Endothelial cell of umbilical vein (primary cell): ENCODE measurements at regions not wholly inside any gene's neighbourhood (a gene's known extent, or its start where the extent isn't known, plus 50 kb on each side); places are given as distances from the start of the nearest gene placed in this dataset.

Source experiments
- BruUV-seq: library from RNA; stranded (reverse); fragments of 400-500 nt; replicated peaks from 2 replicates; lab custom pipeline; 2021; lab: Mats Ljungman, UMichigan
- CTCF ChIA-PET: fragments of 300-600, 350-600 bp; sonication (Branson Sonifier 250); formaldehyde crosslinking; loops from one replicate; lab custom pipeline; 2021; ENCODE audit warnings: antibody characterized with exemption, inconsistent platforms; lab: Charles Lee
- POLR2A ChIA-PET: fragments of 300-600, 350-600 bp; sonication (Branson Sonifier 250); formaldehyde crosslinking; loops from one replicate; lab custom pipeline; 2021; ENCODE audit warnings: antibody characterized with exemption, inconsistent platforms; lab: Charles Lee
- DNase-seq: peaks from one replicate; pipeline ENCODE4 v3.0.0-alpha.2; 2011; ENCODE audit warnings: low read depth, low spot score
- FAIRE-seq: peaks from 2 replicates; lab custom pipeline; 2011; peaks lifted over from hg19 to GRCh38; lab: Jason Lieb, UNC
- H2AFZ ChIP-seq: 2 replicates; pipeline ENCODE4 v1.6.0; 2012; ENCODE audit warnings: low read depth, low read length, control low read depth, inconsistent platforms
- H3K27ac ChIP-seq: 2 replicates; pipeline ENCODE4 v1.5.1; 2011; ENCODE audit warnings: low read depth, mild to moderate bottlenecking, control low read depth, low read length, moderate library complexity; ENCODE audit not compliant: insufficient read depth
- H3K27me3 ChIP-seq, 2 experiments: 2 replicates each; pipeline versions ENCODE4 v1.6.0 to v1.6.1; 2011; ENCODE audit warnings: low read length in 2 of 2, mixed read lengths in 1 of 2; ENCODE audit not compliant: control insufficient read depth in 2 of 2, insufficient read depth in 2 of 2
- H3K36me3 ChIP-seq, 2 experiments: 2 replicates in 1 of 2; 3 replicates in 1 of 2; pipeline ENCODE4 v1.5.1; 2011; ENCODE audit warnings: low read length in 2 of 2, mild to moderate bottlenecking in 1 of 2, moderate library complexity in 1 of 2; ENCODE audit not compliant: control insufficient read depth in 2 of 2, insufficient read depth in 2 of 2; ENCODE audit errors: extremely low read depth in 1 of 2
- H3K4me1 ChIP-seq: 3 replicates; pipeline ENCODE4 v1.5.1; 2011; ENCODE audit warnings: mild to moderate bottlenecking, low read length; ENCODE audit not compliant: control insufficient read depth, insufficient read depth; ENCODE audit errors: extremely low read depth
- H3K4me2 ChIP-seq: 2 replicates; pipeline ENCODE4 v1.6.1; 2011; ENCODE audit warnings: low read length, control low read depth, mixed read lengths; ENCODE audit not compliant: insufficient read depth
- H3K4me3 ChIP-seq, 3 experiments: fragments of 200-600 bp in 1 of 3; sonication (generic), shearing (Covaris generic) in 1 of 3; replicated peaks in 1 of 3; 2 replicates each; pipeline ENCODE4 v1.5.1; 2011 to 2016; ENCODE audit warnings: control low read depth in 3 of 3, low read length in 3 of 3, mild to moderate bottlenecking in 2 of 3, inconsistent platforms in 1 of 3, low read depth in 1 of 3, moderate library complexity in 1 of 3; ENCODE audit not compliant: insufficient read depth in 1 of 3
- H3K79me2 ChIP-seq: 2 replicates; pipeline ENCODE4 v1.6.0; 2012; ENCODE audit warnings: low read length, inconsistent platforms; ENCODE audit not compliant: control insufficient read depth, insufficient read depth
- H3K9ac ChIP-seq: replicated peaks from 2 replicates; pipeline ENCODE3; 2011; ENCODE audit warnings: low read length, control low read depth; ENCODE audit not compliant: insufficient read depth; ENCODE audit errors: extremely low read depth
- H3K9me1 ChIP-seq: replicated peaks from 3 replicates; pipeline ENCODE4 v1.6.0; 2011; ENCODE audit warnings: mild to moderate bottlenecking, low read length; ENCODE audit not compliant: control insufficient read depth, insufficient read depth; ENCODE audit errors: extremely low read depth
- H3K9me3 ChIP-seq: replicated peaks from 2 replicates; pipeline ENCODE4 v1.5.1; 2012; ENCODE audit warnings: low read length, inconsistent platforms; ENCODE audit not compliant: control insufficient read depth, insufficient read depth
- H4K20me1 ChIP-seq: replicated peaks from 2 replicates; pipeline ENCODE3; 2011; ENCODE audit warnings: mild to moderate bottlenecking, low read length; ENCODE audit not compliant: control insufficient read depth, insufficient read depth; ENCODE audit errors: extremely low read depth
- CTCF ChIP-seq, 2 donors: IDR thresholded peaks; 1 replicate in 1 of 2; 2 replicates in 1 of 2; pipeline ENCODE4 v1.5.1; 2011; ENCODE audit warnings: low read length in 2 of 2, mild to moderate bottlenecking in 2 of 2, moderate library complexity in 2 of 2, control low read depth in 1 of 2, inconsistent platforms in 1 of 2, low read depth in 1 of 2; ENCODE audit not compliant: insufficient read depth in 1 of 2; ENCODE audit errors: extremely low read depth in 1 of 2
- EZH2 ChIP-seq: IDR thresholded peaks from 2 replicates; pipeline ENCODE4 v1.6.1; 2012; ENCODE audit warnings: borderline replicate concordance, low read depth, mild to moderate bottlenecking, moderate library complexity, low read length, inconsistent platforms; ENCODE audit not compliant: severe bottlenecking
- FOS ChIP-seq: IDR thresholded peaks from 2 replicates; pipeline ENCODE4 v1.6.1; 2011; ENCODE audit warnings: mild to moderate bottlenecking, low read length, moderate library complexity, borderline replicate concordance; ENCODE audit not compliant: insufficient read depth
- GATA2 ChIP-seq: IDR thresholded peaks from 2 replicates; pipeline ENCODE4 v1.7.0; 2011; ENCODE audit warnings: low read depth, mild to moderate bottlenecking, moderate library complexity, mixed read lengths, low read length; ENCODE audit not compliant: insufficient read length, insufficient read depth
- JUN ChIP-seq: IDR thresholded peaks from 2 replicates; pipeline ENCODE4 v1.6.1; 2011; ENCODE audit warnings: borderline replicate concordance, low read depth; ENCODE audit not compliant: insufficient read length, insufficient read depth
- MAX ChIP-seq: IDR thresholded peaks from 2 replicates; pipeline ENCODE4 v1.6.1; 2011; ENCODE audit not compliant: insufficient read depth, insufficient read length
- MYC ChIP-seq: IDR thresholded peaks from one replicate; pipeline ENCODE4 v1.6.1; 2011; ENCODE audit warnings: mild to moderate bottlenecking, low read depth, low read length
- POLR2A ChIP-seq: IDR thresholded peaks from 2 replicates; pipeline ENCODE4 v1.6.1; 2012; ENCODE audit warnings: low read depth, mild to moderate bottlenecking, control low read depth, low read length
- POLR2AphosphoS5 ChIP-seq: IDR thresholded peaks from 2 replicates; pipeline ENCODE4 v1.6.1; 2012; ENCODE audit warnings: low read depth, mild to moderate bottlenecking, control low read depth, low read length, moderate library complexity; ENCODE audit not compliant: insufficient read depth
- dilution Hi-C: fragments of 300-500 bp; cut with MboI; formaldehyde crosslinking; loops from one replicate; pipeline ENCODE4 v1.15.0; 2019; ENCODE audit warnings: low sequenced_read_pairs; ENCODE audit not compliant: extremely low pct_ligation_motif_present
- intact Hi-C: fragments of 100-400 bp; cut with micrococcal nuclease; formaldehyde crosslinking; loops from one replicate; pipeline ENCODE4 v1.10.0; 2022

- Histone ChIP-seq H3K9ac (no peak overlapping the region), H3K27ac (no peak overlapping the region), H4K20me1 (no peaks in the 10 kb centered on the region), H3K4me3 (no peak overlapping the region), H3K27me3 (peaks cover 3 to 6% of the 10 kb centered on the region in 2 experiments), H3K79me2 (no peaks in the 10 kb centered on the region), H3K9me3 (no peaks in the 10 kb centered on the region), H2AFZ (no peak overlapping the region), H3K4me1 (no peaks in the 10 kb centered on the region), H3K36me3 (no peaks in the 10 kb centered on the region), H3K4me2 (no peak overlapping the region), H3K9me1 (no peaks in the 10 kb centered on the region)
- intact Hi-C loops (no loop called here), dilution Hi-C loops (no loop called here)
- POLR2A ChIA-PET: no interaction called here
- DNase-seq (no peak), FAIRE-seq (no peak)
- BruUV-seq: no TSS peak
- no peak for TF ChIP-seq CTCF (IDR thresholded peaks at IDR 0.05; ENCODE audit: extremely low read depth in 1 of 2, insufficient read depth in 1 of 2, low read depth in 1 of 2, low read length in 2 of 2)
- no peak for TF ChIP-seq POLR2AphosphoS5
- no peak for TF ChIP-seq FOS
- TF ChIP-seq MYC: no peak
- no peak for TF ChIP-seq POLR2A
- no peak for TF ChIP-seq MAX
- TF ChIP-seq GATA2: no peak
- no peak for TF ChIP-seq EZH2
- TF ChIP-seq JUN: no peak
- CTCF ChIA-PET: interaction anchor here (0.9 to 1.8 kb wide), 2 partner anchors 9 to 19 kb away, joined by 3 to 6 read pairs; no protein-coding TSS in a partner anchor
These were observed 568.3 kb downstream of the KIF20B start for GRCh38 chr10:90269699-90270098.
